Endothelial cell of umbilical vein (primary cell): ENCODE measurements at regions not wholly inside any gene's neighbourhood (a gene's known extent, or its start where the extent isn't known, plus 50 kb on each side); places are given as distances from the start of the nearest gene placed in this dataset.

Experiments
- BruUV-seq: library from RNA; stranded (reverse); fragments of 400-500 nt; replicated peaks from 2 replicates; lab custom pipeline; 2021; lab: Mats Ljungman, UMichigan
- CTCF ChIA-PET: fragments of 300-600, 350-600 bp; sonication (Branson Sonifier 250); formaldehyde crosslinking; loops from one replicate; lab custom pipeline; 2021; ENCODE audit warnings: antibody characterized with exemption, inconsistent platforms; lab: Charles Lee
- POLR2A ChIA-PET: fragments of 300-600, 350-600 bp; sonication (Branson Sonifier 250); formaldehyde crosslinking; loops from one replicate; lab custom pipeline; 2021; ENCODE audit warnings: antibody characterized with exemption, inconsistent platforms; lab: Charles Lee
- DNase-seq: peaks from one replicate; pipeline ENCODE4 v3.0.0-alpha.2; 2011; ENCODE audit warnings: low read depth, low spot score
- FAIRE-seq: peaks from 2 replicates; lab custom pipeline; 2011; peaks lifted over from hg19 to GRCh38; lab: Jason Lieb, UNC
- H2AFZ ChIP-seq: 2 replicates; pipeline ENCODE4 v1.6.0; 2012; ENCODE audit warnings: low read depth, low read length, control low read depth, inconsistent platforms
- H3K27ac ChIP-seq: 2 replicates; pipeline ENCODE4 v1.5.1; 2011; ENCODE audit warnings: low read depth, mild to moderate bottlenecking, control low read depth, low read length, moderate library complexity; ENCODE audit not compliant: insufficient read depth
- H3K27me3 ChIP-seq, 2 experiments: 2 replicates each; pipeline versions ENCODE4 v1.6.0 to v1.6.1; 2011; ENCODE audit warnings: low read length in 2 of 2, mixed read lengths in 1 of 2; ENCODE audit not compliant: control insufficient read depth in 2 of 2, insufficient read depth in 2 of 2
- H3K36me3 ChIP-seq, 2 experiments: 2 replicates in 1 of 2; 3 replicates in 1 of 2; pipeline ENCODE4 v1.5.1; 2011; ENCODE audit warnings: low read length in 2 of 2, mild to moderate bottlenecking in 1 of 2, moderate library complexity in 1 of 2; ENCODE audit not compliant: control insufficient read depth in 2 of 2, insufficient read depth in 2 of 2; ENCODE audit errors: extremely low read depth in 1 of 2
- H3K4me1 ChIP-seq: 3 replicates; pipeline ENCODE4 v1.5.1; 2011; ENCODE audit warnings: mild to moderate bottlenecking, low read length; ENCODE audit not compliant: control insufficient read depth, insufficient read depth; ENCODE audit errors: extremely low read depth
- H3K4me2 ChIP-seq: 2 replicates; pipeline ENCODE4 v1.6.1; 2011; ENCODE audit warnings: low read length, control low read depth, mixed read lengths; ENCODE audit not compliant: insufficient read depth
- H3K4me3 ChIP-seq, 3 experiments: fragments of 200-600 bp in 1 of 3; sonication (generic), shearing (Covaris generic) in 1 of 3; replicated peaks in 1 of 3; 2 replicates each; pipeline ENCODE4 v1.5.1; 2011 to 2016; ENCODE audit warnings: control low read depth in 3 of 3, low read length in 3 of 3, mild to moderate bottlenecking in 2 of 3, inconsistent platforms in 1 of 3, low read depth in 1 of 3, moderate library complexity in 1 of 3; ENCODE audit not compliant: insufficient read depth in 1 of 3
- H3K79me2 ChIP-seq: 2 replicates; pipeline ENCODE4 v1.6.0; 2012; ENCODE audit warnings: low read length, inconsistent platforms; ENCODE audit not compliant: control insufficient read depth, insufficient read depth
- H3K9ac ChIP-seq: replicated peaks from 2 replicates; pipeline ENCODE3; 2011; ENCODE audit warnings: low read length, control low read depth; ENCODE audit not compliant: insufficient read depth; ENCODE audit errors: extremely low read depth
- H3K9me1 ChIP-seq: replicated peaks from 3 replicates; pipeline ENCODE4 v1.6.0; 2011; ENCODE audit warnings: mild to moderate bottlenecking, low read length; ENCODE audit not compliant: control insufficient read depth, insufficient read depth; ENCODE audit errors: extremely low read depth
- H3K9me3 ChIP-seq: replicated peaks from 2 replicates; pipeline ENCODE4 v1.5.1; 2012; ENCODE audit warnings: low read length, inconsistent platforms; ENCODE audit not compliant: control insufficient read depth, insufficient read depth
- H4K20me1 ChIP-seq: replicated peaks from 2 replicates; pipeline ENCODE3; 2011; ENCODE audit warnings: mild to moderate bottlenecking, low read length; ENCODE audit not compliant: control insufficient read depth, insufficient read depth; ENCODE audit errors: extremely low read depth
- CTCF ChIP-seq, 2 donors: IDR thresholded peaks; 1 replicate in 1 of 2; 2 replicates in 1 of 2; pipeline ENCODE4 v1.5.1; 2011; ENCODE audit warnings: low read length in 2 of 2, mild to moderate bottlenecking in 2 of 2, moderate library complexity in 2 of 2, control low read depth in 1 of 2, inconsistent platforms in 1 of 2, low read depth in 1 of 2; ENCODE audit not compliant: insufficient read depth in 1 of 2; ENCODE audit errors: extremely low read depth in 1 of 2
- EZH2 ChIP-seq: IDR thresholded peaks from 2 replicates; pipeline ENCODE4 v1.6.1; 2012; ENCODE audit warnings: borderline replicate concordance, low read depth, mild to moderate bottlenecking, moderate library complexity, low read length, inconsistent platforms; ENCODE audit not compliant: severe bottlenecking
- FOS ChIP-seq: IDR thresholded peaks from 2 replicates; pipeline ENCODE4 v1.6.1; 2011; ENCODE audit warnings: mild to moderate bottlenecking, low read length, moderate library complexity, borderline replicate concordance; ENCODE audit not compliant: insufficient read depth
- GATA2 ChIP-seq: IDR thresholded peaks from 2 replicates; pipeline ENCODE4 v1.7.0; 2011; ENCODE audit warnings: low read depth, mild to moderate bottlenecking, moderate library complexity, mixed read lengths, low read length; ENCODE audit not compliant: insufficient read length, insufficient read depth
- JUN ChIP-seq: IDR thresholded peaks from 2 replicates; pipeline ENCODE4 v1.6.1; 2011; ENCODE audit warnings: borderline replicate concordance, low read depth; ENCODE audit not compliant: insufficient read length, insufficient read depth
- MAX ChIP-seq: IDR thresholded peaks from 2 replicates; pipeline ENCODE4 v1.6.1; 2011; ENCODE audit not compliant: insufficient read depth, insufficient read length
- MYC ChIP-seq: IDR thresholded peaks from one replicate; pipeline ENCODE4 v1.6.1; 2011; ENCODE audit warnings: mild to moderate bottlenecking, low read depth, low read length
- POLR2A ChIP-seq: IDR thresholded peaks from 2 replicates; pipeline ENCODE4 v1.6.1; 2012; ENCODE audit warnings: low read depth, mild to moderate bottlenecking, control low read depth, low read length
- POLR2AphosphoS5 ChIP-seq: IDR thresholded peaks from 2 replicates; pipeline ENCODE4 v1.6.1; 2012; ENCODE audit warnings: low read depth, mild to moderate bottlenecking, control low read depth, low read length, moderate library complexity; ENCODE audit not compliant: insufficient read depth
- dilution Hi-C: fragments of 300-500 bp; cut with MboI; formaldehyde crosslinking; loops from one replicate; pipeline ENCODE4 v1.15.0; 2019; ENCODE audit warnings: low sequenced_read_pairs; ENCODE audit not compliant: extremely low pct_ligation_motif_present
- intact Hi-C: fragments of 100-400 bp; cut with micrococcal nuclease; formaldehyde crosslinking; loops from one replicate; pipeline ENCODE4 v1.10.0; 2022

- dilution Hi-C loops: no loop called here
- Histone ChIP-seq H2AFZ (no peak overlapping the region), H3K4me3 (no peak overlapping the region), H3K79me2 (no peaks in the 10 kb centered on the region), H3K27ac (no peak overlapping the region), H4K20me1 (no peaks in the 10 kb centered on the region), H3K4me1 (no peaks in the 10 kb centered on the region), H3K27me3 (peaks cover 9 to 12% of the 10 kb centered on the region in 2 experiments), H3K9me3 (no peaks in the 10 kb centered on the region), H3K9ac (no peak overlapping the region), H3K36me3 (no peaks in the 10 kb centered on the region), H3K9me1 (no peaks in the 10 kb centered on the region), H3K4me2 (no peak overlapping the region)
- no peak for DNase-seq
- ChIA-PET CTCF (interaction anchor here (0.6 to 5.8 kb wide), 51 partner anchors 9 to 1164 kb away, joined by 3 to 148 read pairs (median 4); partner anchors contain the start of genes EPB41L5 and RALB), POLR2A (no interaction called here)
- FAIRE-seq: no peak
- BruUV-seq: no TSS peak
- intact Hi-C loops: loop anchor here (2.0 to 5.0 kb wide), 2 partner anchors 474 to 570 kb away; no protein-coding TSS in a partner anchor
- TF ChIP-seq MYC (no peak), EZH2 (no peak), GATA2 (no peak), JUN (no peak), POLR2AphosphoS5 (no peak), MAX (no peak), POLR2A (no peak), CTCF (IDR thresholded peaks at IDR 0.05; ENCODE audit: extremely low read depth in 1 of 2, insufficient read depth in 1 of 2, low read depth in 1 of 2, low read length in 2 of 2) (no peak), FOS (no peak)
Measured at GRCh38 chr2:120681181-120681580, 54.5 kb upstream of the GLI2 start.
